WTC11 (cell line): ENCODE measurements at regions not wholly inside any gene's neighbourhood (a gene's known extent, or its start where the extent isn't known, plus 50 kb on each side); places are given as distances from the start of the nearest gene placed in this dataset.

Experiments
- ATAC-seq: fragments of 200-7000 bp; cut with Tn5 transposase; 2 replicates; pipeline ENCODE4 v1.10.0; 2021; ENCODE audit warnings: mild to moderate bottlenecking, moderate library complexity
- CTCF ChIA-PET: fragments of 300-600 bp; sonication (Branson Sonifier 250); formaldehyde crosslinking; loops from one replicate; lab custom pipeline; 2021; ENCODE audit warnings: antibody characterized with exemption; lab: Charles Lee
- POLR2A ChIA-PET: fragments of 350-600 bp; sonication (Branson Sonifier 250); formaldehyde crosslinking; loops from one replicate; lab custom pipeline; 2021; ENCODE audit warnings: antibody characterized with exemption; lab: Charles Lee
- DNase-seq: peaks from one replicate; pipeline ENCODE4 v3.0.0; 2021; ENCODE audit warnings: low spot score
- H3K27ac Mint-ChIP-seq: 2 replicates; pipeline ENCODE4 v1.8.0; 2021; ENCODE audit warnings: mixed read lengths
- H3K27me3 Mint-ChIP-seq: 2 replicates; pipeline ENCODE4 v1.8.0; 2021; ENCODE audit warnings: low read depth, mild to moderate bottlenecking, moderate library complexity, mixed read lengths
- H3K36me3 Mint-ChIP-seq: 2 replicates; pipeline ENCODE4 v1.8.0; 2021; ENCODE audit warnings: mixed read lengths
- H3K4me1 Mint-ChIP-seq: 2 replicates; pipeline ENCODE4 v1.8.0; 2022; ENCODE audit warnings: mixed read lengths
- H3K4me3 Mint-ChIP-seq: 2 replicates; pipeline ENCODE4 v1.8.0; 2021; ENCODE audit warnings: mild to moderate bottlenecking, moderate library complexity, mixed read lengths
- H3K9me3 Mint-ChIP-seq: 2 replicates; pipeline ENCODE4 v1.8.0; 2021; ENCODE audit warnings: mixed read lengths
- ATF6 ChIP-seq: sonication (generic); formaldehyde crosslinking; IDR thresholded peaks from 2 replicates; pipeline ENCODE4 v1.8.1; 2023; ENCODE audit warnings: mild to moderate bottlenecking, missing genetic modification reagents
- E2F5 ChIP-seq: sonication (generic); formaldehyde crosslinking; IDR thresholded peaks from 2 replicates; pipeline ENCODE4 v1.8.1; 2022; ENCODE audit warnings: mild to moderate bottlenecking, moderate library complexity, missing genetic modification reagents
- HMGA2 ChIP-seq: fragments of 250-450 bp; sonication (Bioruptor Pico); IDR thresholded peaks from 2 replicates; pipeline ENCODE4 v1.4.0; 2021; ENCODE audit warnings: mild to moderate bottlenecking, moderate library complexity
- MXD4 ChIP-seq: fragments of 250-450 bp; sonication (Bioruptor Pico); IDR thresholded peaks from 2 replicates; pipeline ENCODE4 v1.8.0; 2021; ENCODE audit warnings: mild to moderate bottlenecking, moderate library complexity, borderline replicate concordance
- NFE2L1 ChIP-seq: sonication (generic); formaldehyde crosslinking; IDR thresholded peaks from 2 replicates; pipeline ENCODE4 v1.8.1; 2023; ENCODE audit warnings: missing genetic modification reagents
- NFYB ChIP-seq: sonication (generic); formaldehyde crosslinking; conservative IDR thresholded peaks from 2 replicates; pipeline ENCODE4 v1.8.0; 2022; ENCODE audit warnings: low read depth, missing genetic modification reagents
- NR2C2 ChIP-seq: sonication (generic); formaldehyde crosslinking; IDR thresholded peaks from 2 replicates; pipeline ENCODE4 v1.8.0; 2022; ENCODE audit warnings: mild to moderate bottlenecking, missing genetic modification reagents
- SMAD3 ChIP-seq: sonication (generic); formaldehyde crosslinking; IDR thresholded peaks from 2 replicates; pipeline ENCODE4 v1.8.0; 2022; ENCODE audit warnings: missing genetic modification reagents, mild to moderate bottlenecking, borderline replicate concordance
- ZBTB21 ChIP-seq: sonication (generic); formaldehyde crosslinking; IDR thresholded peaks from 2 replicates; pipeline ENCODE4 v1.8.1; 2023; ENCODE audit warnings: mild to moderate bottlenecking, missing genetic modification reagents, borderline replicate concordance
- ZNF263 ChIP-seq: sonication (generic); formaldehyde crosslinking; IDR thresholded peaks from 2 replicates; pipeline ENCODE4 v1.8.1; 2022; ENCODE audit warnings: low read depth, mild to moderate bottlenecking, moderate library complexity, missing genetic modification reagents
- ZNF396 ChIP-seq: fragments of 250-450 bp; sonication (Bioruptor Pico); IDR thresholded peaks from 2 replicates; pipeline ENCODE4 v1.8.0; 2021; ENCODE audit warnings: mild to moderate bottlenecking, moderate library complexity, borderline replicate concordance
- TF ChIP-seq, protein P1 (sequence below): sonication (generic); formaldehyde crosslinking; IDR thresholded peaks from 2 replicates; pipeline ENCODE4 v1.8.0; 2022; ENCODE audit warnings: mild to moderate bottlenecking, missing genetic modification reagents
- TF ChIP-seq, protein P2 (sequence below): fragments of 250-450 bp; sonication (Bioruptor Pico); IDR thresholded peaks from 2 replicates; pipeline ENCODE4 v1.9.0; 2021; ENCODE audit warnings: mild to moderate bottlenecking, borderline replicate concordance

GRCh38 chr9:87816036-87816435 lies 66.6 kb upstream of the SPATA31E1 start (continued):
- TF ChIP-seq ATF6 (CRISPR knock-in tag) (no peak), ZNF396 (CRISPR knock-in tag) (no peak), MXD4 (no peak), NFE2L1 (no peak)

GRCh38 chr9:87818308-87818707 lies 64.4 kb upstream of the SPATA31E1 start:
- POLR2A ChIA-PET = no interaction called here
- H3K9me3 Mint-ChIP-seq = no peaks in the 10 kb centered on the region
- ATAC-seq (no peak), DNase-seq (no peak)
- H3K4me3 Mint-ChIP-seq = no peak overlapping the region
- CTCF ChIA-PET = interaction anchor here (1.2 to 2.1 kb wide), 2 partner anchors 92 to 134 kb away, joined by 3 to 8 read pairs; partner anchors contain the start of gene CTSL
- H3K36me3 Mint-ChIP-seq = no peaks in the 10 kb centered on the region
- no peaks in the 10 kb centered on the region for H3K4me1 Mint-ChIP-seq
- TF ChIP-seq, protein P1, sequence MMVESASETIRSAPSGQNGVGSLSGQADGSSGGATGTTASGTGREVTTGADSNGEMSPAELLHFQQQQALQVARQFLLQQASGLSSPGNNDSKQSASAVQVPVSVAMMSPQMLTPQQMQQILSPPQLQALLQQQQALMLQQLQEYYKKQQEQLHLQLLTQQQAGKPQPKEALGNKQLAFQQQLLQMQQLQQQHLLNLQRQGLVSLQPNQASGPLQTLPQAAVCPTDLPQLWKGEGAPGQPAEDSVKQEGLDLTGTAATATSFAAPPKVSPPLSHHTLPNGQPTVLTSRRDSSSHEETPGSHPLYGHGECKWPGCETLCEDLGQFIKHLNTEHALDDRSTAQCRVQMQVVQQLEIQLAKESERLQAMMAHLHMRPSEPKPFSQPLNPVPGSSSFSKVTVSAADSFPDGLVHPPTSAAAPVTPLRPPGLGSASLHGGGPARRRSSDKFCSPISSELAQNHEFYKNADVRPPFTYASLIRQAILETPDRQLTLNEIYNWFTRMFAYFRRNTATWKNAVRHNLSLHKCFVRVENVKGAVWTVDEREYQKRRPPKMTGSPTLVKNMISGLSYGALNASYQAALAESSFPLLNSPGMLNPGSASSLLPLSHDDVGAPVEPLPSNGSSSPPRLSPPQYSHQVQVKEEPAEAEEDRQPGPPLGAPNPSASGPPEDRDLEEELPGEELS (CRISPR knock-in tag) = no peak
- no peak for TF ChIP-seq ZNF263 (CRISPR knock-in tag)
- no peak for TF ChIP-seq HMGA2 (CRISPR knock-in tag)
- TF ChIP-seq, protein P2, sequence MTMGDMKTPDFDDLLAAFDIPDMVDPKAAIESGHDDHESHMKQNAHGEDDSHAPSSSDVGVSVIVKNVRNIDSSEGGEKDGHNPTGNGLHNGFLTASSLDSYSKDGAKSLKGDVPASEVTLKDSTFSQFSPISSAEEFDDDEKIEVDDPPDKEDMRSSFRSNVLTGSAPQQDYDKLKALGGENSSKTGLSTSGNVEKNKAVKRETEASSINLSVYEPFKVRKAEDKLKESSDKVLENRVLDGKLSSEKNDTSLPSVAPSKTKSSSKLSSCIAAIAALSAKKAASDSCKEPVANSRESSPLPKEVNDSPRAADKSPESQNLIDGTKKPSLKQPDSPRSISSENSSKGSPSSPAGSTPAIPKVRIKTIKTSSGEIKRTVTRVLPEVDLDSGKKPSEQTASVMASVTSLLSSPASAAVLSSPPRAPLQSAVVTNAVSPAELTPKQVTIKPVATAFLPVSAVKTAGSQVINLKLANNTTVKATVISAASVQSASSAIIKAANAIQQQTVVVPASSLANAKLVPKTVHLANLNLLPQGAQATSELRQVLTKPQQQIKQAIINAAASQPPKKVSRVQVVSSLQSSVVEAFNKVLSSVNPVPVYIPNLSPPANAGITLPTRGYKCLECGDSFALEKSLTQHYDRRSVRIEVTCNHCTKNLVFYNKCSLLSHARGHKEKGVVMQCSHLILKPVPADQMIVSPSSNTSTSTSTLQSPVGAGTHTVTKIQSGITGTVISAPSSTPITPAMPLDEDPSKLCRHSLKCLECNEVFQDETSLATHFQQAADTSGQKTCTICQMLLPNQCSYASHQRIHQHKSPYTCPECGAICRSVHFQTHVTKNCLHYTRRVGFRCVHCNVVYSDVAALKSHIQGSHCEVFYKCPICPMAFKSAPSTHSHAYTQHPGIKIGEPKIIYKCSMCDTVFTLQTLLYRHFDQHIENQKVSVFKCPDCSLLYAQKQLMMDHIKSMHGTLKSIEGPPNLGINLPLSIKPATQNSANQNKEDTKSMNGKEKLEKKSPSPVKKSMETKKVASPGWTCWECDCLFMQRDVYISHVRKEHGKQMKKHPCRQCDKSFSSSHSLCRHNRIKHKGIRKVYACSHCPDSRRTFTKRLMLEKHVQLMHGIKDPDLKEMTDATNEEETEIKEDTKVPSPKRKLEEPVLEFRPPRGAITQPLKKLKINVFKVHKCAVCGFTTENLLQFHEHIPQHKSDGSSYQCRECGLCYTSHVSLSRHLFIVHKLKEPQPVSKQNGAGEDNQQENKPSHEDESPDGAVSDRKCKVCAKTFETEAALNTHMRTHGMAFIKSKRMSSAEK (CRISPR knock-in tag) = no peak
- no peak for TF ChIP-seq NR2C2 (CRISPR knock-in tag)
- no peak for TF ChIP-seq E2F5 (CRISPR knock-in tag)
- no peak for TF ChIP-seq ZBTB21 (CRISPR knock-in tag)
- TF ChIP-seq SMAD3 = no peak
- no peaks in the 10 kb centered on the region; the same call in 1 of the 2 replicates for H3K27me3 Mint-ChIP-seq
- H3K27ac Mint-ChIP-seq = no peak overlapping the region

DNA sequence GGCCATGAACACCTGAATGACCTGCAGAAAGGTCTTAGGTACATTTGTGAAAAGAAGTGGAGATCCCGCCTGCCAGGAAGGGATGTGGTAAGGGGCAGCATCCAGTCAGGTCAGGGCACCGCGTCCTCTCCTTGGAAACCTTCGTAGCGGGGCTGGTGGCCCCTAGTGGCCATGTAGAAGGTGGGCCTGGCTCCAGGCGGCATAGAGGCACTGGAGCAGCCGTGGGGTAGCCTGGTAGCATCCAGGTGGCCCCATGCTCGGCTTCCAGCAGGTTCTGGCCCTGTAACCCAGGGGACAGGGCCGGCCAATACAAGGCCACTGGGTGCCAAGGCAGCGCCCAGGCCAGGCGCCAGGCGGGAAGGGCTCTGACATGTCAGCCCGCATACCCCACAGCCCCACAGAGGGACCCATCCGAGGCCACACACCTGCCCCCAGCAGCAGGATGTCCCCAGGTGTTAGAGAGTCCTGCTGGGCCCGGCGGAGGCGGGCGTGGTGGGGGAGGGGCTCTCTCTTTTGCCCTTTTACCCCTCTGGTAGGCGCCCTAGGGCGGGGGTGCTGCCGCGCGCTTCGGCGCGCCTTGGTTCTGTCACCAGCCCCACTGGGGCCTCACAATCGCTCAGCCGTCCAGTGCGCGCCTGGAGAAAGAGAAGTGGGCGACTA lies 58.3 kb upstream of the SPATA31E1 start:
- ChIA-PET CTCF (interaction anchor here (2.1 kb wide), 1 partner anchor 10 kb away, joined by 7 read pairs; no protein-coding TSS in a partner anchor), POLR2A (no interaction called here)
- ATAC-seq (peak; percentile 97), DNase-seq (peak; percentile 61)
- peaks cover 4% of the 10 kb centered on the region for H3K4me1 Mint-ChIP-seq
- H3K27ac Mint-ChIP-seq = no peak overlapping the region
- H3K27me3 Mint-ChIP-seq = 0 out of 2 replicates have a peak, but pooled peaks cover 3% of the 10 kb centered on the region
- H3K4me3 Mint-ChIP-seq = no peak overlapping the region
- H3K9me3 Mint-ChIP-seq = no peaks in the 10 kb centered on the region
- no peak for TF ChIP-seq NFYB (CRISPR knock-in tag)
- no peaks in the 10 kb centered on the region for H3K36me3 Mint-ChIP-seq
